ENCODE measurements at regions not wholly inside any gene's neighbourhood (a gene's known extent, or its start where the extent isn't known, plus 50 kb on each side); places are given as distances from the start of the nearest gene placed in this dataset.

DNA sequence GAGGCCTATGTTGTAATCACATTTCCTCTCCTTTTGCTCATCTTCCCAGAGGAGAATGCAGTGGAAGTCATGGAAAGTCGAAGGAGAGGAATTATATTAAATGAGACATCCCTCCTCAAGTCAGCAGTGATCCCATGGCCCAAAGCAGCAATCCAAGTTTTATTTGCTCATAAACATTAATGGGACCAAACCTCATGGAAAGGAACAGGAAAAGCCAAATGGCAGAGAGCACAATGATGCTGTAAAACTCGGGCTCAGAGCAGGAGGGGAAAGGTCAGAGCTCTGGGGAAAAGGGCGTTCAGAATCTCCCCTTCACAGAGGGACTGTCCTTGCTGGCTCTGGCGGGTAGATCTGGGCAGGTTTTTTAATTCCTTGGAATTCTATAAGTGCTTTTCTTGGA lies 175.8 kb downstream of the C5orf15 start:
- Histone ChIP-seq H3K36me3 (no peaks in the 10 kb centered on the region), H3K4me3 (no peak overlapping the region), H3K9me3 (no peaks in the 10 kb centered on the region), H3K27me3 (peaks cover 0 to 10% (median 0%) of the 10 kb centered on the region in 4 donors), H3K27ac (replicated peaks in 1 of 4) (no peak overlapping the region), H3K4me1 (no peaks in the 10 kb centered on the region)
- 57% methylated on average over 4 of the region's 4 CpGs for WGBS
- no peak for TF ChIP-seq POLR2A (IDR thresholded peaks at IDR 0.05; ENCODE audit: low read depth)
- no peak for TF ChIP-seq CTCF (IDR thresholded peaks at IDR 0.05)
- no peak for TF ChIP-seq EP300 (IDR thresholded peaks at IDR 0.05)
- no peak for TF ChIP-seq POLR2AphosphoS5 (IDR thresholded peaks at IDR 0.05)
- DNase-seq (ENCODE audit: extremely low spot score): no peak
- intact Hi-C loops (cut with DNase I): no loop called here

- Histone ChIP-seq H3K4me1 (no peaks in the 10 kb centered on the region), H3K27ac (replicated peaks in 1 of 4) (no peak overlapping the region), H3K9me3 (no peaks in the 10 kb centered on the region), H3K4me3 (no peak overlapping the region), H3K27me3 (peaks cover 0 to 10% (median 0%) of the 10 kb centered on the region in 4 donors), H3K36me3 (no peaks in the 10 kb centered on the region)
- intact Hi-C loops (cut with DNase I): no loop called here
- no peak for DNase-seq (ENCODE audit: extremely low spot score)
- TF ChIP-seq POLR2A (IDR thresholded peaks at IDR 0.05; ENCODE audit: low read depth): no peak
- no peak for TF ChIP-seq EP300 (IDR thresholded peaks at IDR 0.05)
- TF ChIP-seq CTCF (IDR thresholded peaks at IDR 0.05): no peak
- no peak for TF ChIP-seq POLR2AphosphoS5 (IDR thresholded peaks at IDR 0.05)
Observed at GRCh38 chr5:133792024-133792423, 176.4 kb downstream of the C5orf15 start.

DNA sequence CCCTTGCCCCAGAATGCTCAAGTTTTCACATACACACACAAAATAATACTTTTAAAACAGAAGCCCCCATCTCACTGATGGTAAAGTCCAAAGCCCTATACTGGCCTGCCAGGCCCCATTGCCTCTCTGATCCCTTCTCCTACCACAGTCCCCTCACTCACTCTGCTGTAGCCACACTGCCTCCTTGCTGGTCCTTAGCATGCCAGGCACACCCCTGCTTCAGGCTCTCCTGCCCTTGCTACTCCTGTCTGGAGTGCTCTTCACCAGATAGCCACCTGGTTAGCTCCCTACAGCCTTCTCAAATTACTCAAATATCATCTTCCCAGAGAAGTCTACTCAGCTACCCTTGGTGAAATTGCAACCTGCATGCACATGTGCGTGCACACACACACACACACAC lies 177.5 kb downstream of the C5orf15 start:
- H3K4me3 ChIP-seq: no peak overlapping the region
- intact Hi-C loops (cut with DNase I): no loop called here
- H3K9me3 ChIP-seq: no peaks in the 10 kb centered on the region
- H3K4me1 ChIP-seq: no peaks in the 10 kb centered on the region
- H3K27ac ChIP-seq (replicated peaks in 1 of 4): no peak overlapping the region
- DNase-seq (ENCODE audit: extremely low spot score): no peak
- TF ChIP-seq CTCF (IDR thresholded peaks at IDR 0.05) (no peak), POLR2AphosphoS5 (IDR thresholded peaks at IDR 0.05) (no peak), POLR2A (IDR thresholded peaks at IDR 0.05; ENCODE audit: low read depth) (no peak), EP300 (IDR thresholded peaks at IDR 0.05) (no peak)
- no peaks in the 10 kb centered on the region for H3K36me3 ChIP-seq
- H3K27me3 ChIP-seq: peaks cover 0 to 10% (median 0%) of the 10 kb centered on the region in 4 donors
- WGBS: 93% methylated on average over 1 of the region's 1 CpG

GRCh38 chr5:133789428-133789827 lies 177.1 kb upstream of the FSTL4 start:
- Histone ChIP-seq H3K27me3 (no peaks in the 10 kb centered on the region), H3K4me3 (no peak overlapping the region), H3K27ac (replicated peaks in 1 of 4) (no peak overlapping the region), H3K9me3 (no peaks in the 10 kb centered on the region), H3K4me1 (no peaks in the 10 kb centered on the region), H3K36me3 (no peaks in the 10 kb centered on the region)
- intact Hi-C loops (cut with DNase I): no loop called here
- TF ChIP-seq CTCF (IDR thresholded peaks at IDR 0.05): no peak
- TF ChIP-seq POLR2A (IDR thresholded peaks at IDR 0.05; ENCODE audit: low read depth): no peak
- TF ChIP-seq POLR2AphosphoS5 (IDR thresholded peaks at IDR 0.05): no peak
- TF ChIP-seq EP300 (IDR thresholded peaks at IDR 0.05): no peak
- no peak for DNase-seq (ENCODE audit: extremely low spot score)
- WGBS: 77% methylated on average over 3 of the region's 3 CpGs

DNA sequence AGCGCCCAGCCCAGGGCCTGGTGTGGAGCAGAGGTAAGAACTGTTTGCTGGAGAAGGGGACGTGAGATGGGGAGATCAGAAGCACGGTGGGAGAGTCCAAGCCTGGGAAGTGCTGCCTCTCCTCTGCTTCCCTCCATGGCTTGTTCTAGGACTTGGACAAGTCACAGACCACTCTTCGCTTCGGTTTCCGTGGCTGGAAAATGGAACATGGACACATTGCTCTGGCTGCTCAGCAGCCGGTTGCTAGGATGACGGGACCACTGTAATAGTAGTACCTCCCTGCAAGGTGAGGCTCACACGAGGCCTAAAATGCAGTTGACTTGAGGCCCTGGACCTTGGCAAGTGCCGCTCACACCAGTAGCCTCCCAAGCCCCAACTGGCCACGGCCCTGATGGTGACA lies 175.8 kb upstream of the FSTL4 start:
- Histone ChIP-seq H3K9me3 (no peaks in the 10 kb centered on the region), H3K27me3 (no peaks in the 10 kb centered on the region), H3K4me3 (no peak overlapping the region), H3K4me1 (no peaks in the 10 kb centered on the region), H3K27ac (replicated peaks in 1 of 4) (no peak overlapping the region), H3K36me3 (no peaks in the 10 kb centered on the region)
- TF ChIP-seq POLR2A (IDR thresholded peaks at IDR 0.05; ENCODE audit: low read depth): no peak
- TF ChIP-seq EP300 (IDR thresholded peaks at IDR 0.05): no peak
- TF ChIP-seq POLR2AphosphoS5 (IDR thresholded peaks at IDR 0.05): no peak
- TF ChIP-seq CTCF (IDR thresholded peaks at IDR 0.05): no peak
- DNase-seq (ENCODE audit: extremely low spot score): no peak
- intact Hi-C loops (cut with DNase I): no loop called here
- WGBS: 94% methylated on average over 10 of the region's 11 CpGs
